Stimulated activated CD4-positive, alpha-beta T cell treated with anti-CD3 and anti-CD28 coated beads, TNF-alpha, amount 100 ng/mL, for 1 hour (primary cell): ENCODE measurements at regions not wholly inside any gene's neighbourhood (a gene's known extent, or its start where the extent isn't known, plus 50 kb on each side); places are given as distances from the start of the nearest gene placed in this dataset.
"Not testable (repeated sequence)": the region's sequence is repeated elsewhere in the genome, so short reads cannot be mapped to it uniquely, and the experiment has no call there.

Experiments
- DNase-seq, 3 donors: peaks; one replicate each; pipeline ENCODE4 v3.0.0-alpha.2; 2020; ENCODE audit warnings: low read depth in 3 of 3, low spot score in 1 of 3

DNA sequence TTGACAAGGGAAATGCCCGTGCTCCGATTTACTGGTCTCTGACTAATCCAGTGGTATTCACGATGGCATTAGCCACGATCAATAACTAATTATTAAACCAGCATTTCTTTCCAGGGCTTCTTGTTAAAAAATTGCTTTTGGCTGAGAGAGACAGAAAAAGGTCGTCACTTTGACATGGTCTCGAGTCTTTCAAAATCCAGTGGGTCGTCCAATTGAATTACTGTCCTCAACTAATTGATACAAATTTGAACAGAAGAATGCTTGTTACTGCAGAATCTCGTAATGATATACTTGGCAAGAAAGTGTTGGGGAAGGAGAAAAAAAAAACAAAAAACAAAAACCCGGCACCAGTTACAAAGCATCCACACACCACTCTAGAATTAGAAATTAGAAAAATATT lies 318.4 kb downstream of the NR2F2 start:
- DNase-seq = no peak

DNA sequence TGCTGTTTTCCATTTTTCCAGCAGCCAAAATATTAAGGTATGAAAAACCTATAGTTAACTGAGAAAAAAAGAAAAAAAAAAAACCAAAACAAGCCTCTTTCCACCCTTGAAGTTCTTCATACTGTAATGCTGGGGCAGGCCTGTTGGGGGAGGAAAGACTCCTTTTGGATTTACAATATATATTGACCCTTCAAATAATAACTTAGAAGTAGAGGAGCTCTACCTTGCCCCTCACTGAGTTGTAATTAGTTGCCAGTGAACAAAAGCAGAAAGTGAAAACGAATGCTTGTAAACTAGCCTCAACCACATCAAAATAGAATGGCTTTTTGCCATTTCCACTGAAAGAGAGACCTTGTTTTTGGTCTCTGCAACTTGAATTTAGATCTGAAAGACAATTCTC lies 326.6 kb downstream of the NR2F2 start:
- DNase-seq = no peak

DNA sequence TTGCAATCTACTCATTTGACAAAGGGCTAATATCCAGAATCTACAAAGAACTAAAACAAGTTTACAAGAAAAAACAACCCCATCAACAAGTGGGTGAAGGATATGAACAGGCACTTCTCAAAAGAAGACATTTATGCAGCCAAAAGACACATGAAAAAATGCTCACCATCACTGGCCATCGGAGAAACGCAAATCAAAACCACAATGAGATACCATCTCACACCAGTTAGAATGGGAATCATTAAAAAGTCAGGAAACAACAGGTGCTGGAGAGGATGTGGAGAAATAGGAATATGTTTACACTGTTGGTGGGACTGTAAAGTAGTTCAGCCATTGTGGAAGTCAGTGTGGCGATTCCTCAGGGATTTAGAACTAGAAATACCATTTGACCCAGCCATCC lies 336.5 kb downstream of the NR2F2 start:
- not testable (repeated sequence) for DNase-seq

DNA sequence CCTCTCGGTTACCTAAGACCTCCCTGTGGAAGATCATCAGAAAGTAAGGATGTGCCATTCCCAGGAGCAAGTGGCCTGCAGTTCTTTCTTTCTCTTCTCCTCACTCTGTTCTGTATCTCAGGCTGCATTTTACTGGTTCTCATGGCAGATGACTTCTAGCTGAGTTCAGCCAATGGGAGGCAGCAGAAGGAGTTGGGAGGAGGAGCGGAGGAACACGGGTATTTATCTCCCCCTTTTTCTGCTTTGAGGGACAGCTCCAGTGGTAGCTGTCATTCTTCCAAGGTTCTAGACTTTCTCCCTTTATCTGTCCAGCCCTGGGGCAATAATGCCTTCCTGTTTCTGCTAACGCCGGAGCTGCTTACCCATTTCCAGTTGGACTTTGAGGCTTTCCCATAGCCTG lies 339.9 kb downstream of the NR2F2 start:
- no peak for DNase-seq

DNA sequence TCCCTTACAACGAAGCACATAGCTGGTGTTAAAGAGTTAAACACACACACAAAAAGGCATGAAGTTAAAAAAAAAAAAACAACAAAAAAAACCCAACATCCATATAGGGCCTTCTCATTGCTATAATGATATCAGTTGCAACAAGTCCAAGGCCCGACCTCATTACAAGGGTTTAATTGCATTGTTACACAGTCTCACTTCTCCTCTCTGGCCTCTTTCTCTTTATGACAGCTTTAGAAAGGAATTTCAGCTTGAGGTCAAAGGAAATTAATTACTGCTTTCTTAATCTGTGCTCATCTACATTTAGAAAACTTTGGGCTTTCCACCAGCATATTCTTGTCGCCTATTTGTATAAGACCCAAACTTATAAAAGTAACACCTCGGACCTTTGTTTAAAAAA lies 342.1 kb downstream of the NR2F2 start:
- no peak for DNase-seq

DNA sequence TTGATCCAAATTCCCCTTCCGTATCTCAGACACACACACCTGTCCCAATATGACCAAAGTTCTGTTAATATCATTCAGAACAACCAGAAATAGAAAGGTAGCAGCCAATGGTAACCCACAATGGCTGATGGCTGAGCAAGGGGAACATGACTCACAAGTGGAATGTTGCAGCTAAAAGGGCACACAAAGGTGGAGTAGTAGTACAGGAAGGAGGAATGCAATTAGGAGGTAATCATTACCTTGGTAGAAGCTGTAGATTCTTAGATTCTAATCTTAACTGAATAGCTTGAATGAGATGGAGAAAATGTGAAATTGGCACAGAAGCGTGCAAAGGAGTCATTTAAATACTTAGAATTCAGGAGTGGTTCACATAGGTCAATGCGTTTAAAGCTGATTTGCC lies 347.9 kb downstream of the NR2F2 start:
- no peak for DNase-seq

DNA sequence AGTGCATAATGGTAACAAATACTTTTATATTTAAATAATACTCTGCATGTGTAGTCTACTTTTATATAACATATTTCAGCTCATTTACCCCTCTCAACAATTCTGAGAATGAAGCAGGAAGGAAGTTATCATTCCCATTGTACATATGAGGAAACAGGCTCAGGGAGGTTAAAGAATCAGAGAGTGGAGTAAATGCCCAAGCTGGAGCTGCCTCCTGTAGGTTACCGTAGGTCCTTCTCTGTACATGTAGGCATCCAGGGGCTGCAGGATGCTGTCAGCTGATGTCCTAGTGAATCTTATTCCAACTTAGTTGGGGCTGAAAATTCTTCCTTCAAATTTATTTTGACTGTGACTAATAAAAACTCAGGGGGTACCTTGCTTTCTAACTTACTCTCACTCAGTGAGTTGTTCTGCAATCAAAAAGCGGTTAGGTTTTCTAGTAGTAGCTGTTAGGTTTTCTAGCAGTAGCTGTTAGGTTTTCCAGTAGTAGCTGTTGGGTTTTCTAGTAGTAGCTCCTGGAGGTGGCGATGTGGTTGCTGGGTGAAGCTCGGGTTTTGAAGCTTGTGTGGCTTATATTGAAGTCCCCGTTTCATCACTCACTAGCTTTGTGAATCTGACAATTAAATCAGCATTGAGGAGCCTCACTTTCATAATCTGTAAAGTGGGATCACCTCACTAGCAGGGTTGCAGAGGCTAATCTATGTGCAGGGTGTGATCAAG lies 357.0 kb downstream of the NR2F2 start:
- DNase-seq = no peak

DNA sequence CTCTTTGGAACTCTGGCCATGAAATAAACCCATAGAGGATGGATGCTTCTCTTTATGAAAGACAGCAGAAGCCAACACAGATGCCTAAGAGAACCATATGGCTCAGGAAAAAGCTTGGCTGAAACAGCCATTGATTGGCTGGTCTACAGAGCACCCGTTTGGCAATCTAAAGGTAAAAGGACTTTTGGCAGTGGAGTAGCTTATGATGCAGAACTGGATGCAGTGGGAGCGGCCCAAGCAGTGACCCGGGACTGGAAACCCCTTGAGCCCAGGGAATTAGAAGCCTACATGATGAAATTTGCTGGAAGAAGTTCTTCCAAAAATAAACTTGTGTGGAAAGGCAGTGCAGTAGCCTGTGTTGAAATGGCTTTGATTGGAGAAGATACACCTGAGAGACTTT lies 360.2 kb downstream of the NR2F2 start:
- no peak for DNase-seq

DNA sequence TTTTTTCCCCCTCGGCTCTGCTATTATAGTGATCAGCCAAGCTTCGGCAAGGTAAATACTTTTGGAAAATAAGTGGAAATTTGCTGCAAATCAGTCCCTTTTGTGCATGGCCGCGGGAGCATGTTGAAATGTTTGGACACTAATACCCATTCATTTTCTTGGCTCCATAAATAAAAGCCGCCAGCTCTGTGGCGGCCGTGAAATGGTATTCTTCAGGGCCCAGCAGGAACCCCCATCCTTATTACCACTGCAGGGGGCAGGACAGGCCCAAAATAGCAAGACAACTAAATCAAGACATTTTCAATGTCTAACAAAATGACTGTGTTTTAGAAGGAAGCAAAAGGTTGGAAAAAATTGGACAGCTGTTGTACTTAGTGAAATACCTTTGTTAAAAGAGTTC lies 362.3 kb downstream of the NR2F2 start:
- no peak for DNase-seq

DNA sequence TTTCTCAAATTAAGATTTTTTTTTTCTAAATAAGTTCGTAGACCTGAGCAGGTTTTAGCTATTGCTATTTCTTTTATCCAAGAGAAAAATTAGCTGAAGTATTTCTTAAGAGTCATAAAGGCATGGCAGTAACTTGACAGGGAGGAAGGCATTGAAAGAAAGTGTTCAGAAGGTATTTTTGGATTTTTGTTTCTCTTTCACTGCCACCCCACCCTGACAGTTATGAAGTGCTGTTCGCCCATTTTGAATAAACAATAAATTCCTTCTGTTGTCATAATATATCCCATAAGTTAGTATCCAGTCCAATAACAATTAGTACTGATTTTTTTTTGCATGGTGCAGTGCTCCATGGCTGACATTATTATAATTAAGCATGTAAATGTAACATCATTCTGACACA lies 363.0 kb downstream of the NR2F2 start:
- no peak for DNase-seq

DNA sequence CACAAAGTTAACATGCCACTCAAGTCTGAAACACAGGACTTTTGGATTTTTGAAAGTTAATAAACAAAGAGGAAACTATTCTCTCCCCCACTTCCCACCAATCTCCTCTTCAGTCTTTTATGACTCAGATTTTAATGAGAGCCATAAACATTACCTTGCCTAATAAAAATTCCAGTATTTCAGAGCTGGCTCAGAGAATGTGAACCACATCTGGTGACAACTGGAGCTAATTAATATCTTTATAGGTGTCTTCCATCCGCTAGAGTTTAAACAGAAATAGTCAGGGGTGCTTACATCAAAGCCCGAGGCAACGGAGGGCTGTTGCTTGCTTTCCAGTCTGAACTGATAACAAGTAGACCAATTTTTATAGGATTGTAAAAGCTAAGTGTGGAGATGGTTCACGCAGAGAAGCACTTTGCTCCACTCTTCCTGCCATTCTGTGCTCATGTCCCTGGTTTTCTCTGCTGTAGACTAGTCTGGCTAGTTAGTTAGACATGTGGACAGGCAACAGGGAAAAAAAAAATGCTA lies 363.6 kb downstream of the NR2F2 start:
- no peak for DNase-seq

DNA sequence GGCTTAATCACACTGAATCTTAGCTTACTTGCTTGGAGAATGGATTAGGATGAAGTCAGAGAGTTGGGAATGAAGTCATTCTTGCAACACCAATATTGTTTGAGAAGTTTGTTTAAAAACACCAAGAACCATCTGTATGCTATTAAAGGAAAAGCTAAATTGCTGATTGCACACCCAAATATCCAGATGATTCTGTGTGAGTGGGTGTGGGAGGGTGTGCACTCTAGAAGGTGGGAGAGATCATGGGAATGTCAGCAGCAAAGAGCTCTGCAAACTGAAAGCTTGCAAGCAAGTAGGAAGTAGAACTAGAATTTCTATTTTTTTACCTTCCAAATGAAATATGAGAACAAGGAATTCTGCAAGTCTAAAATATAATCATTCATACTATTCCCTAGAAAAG lies 364.9 kb downstream of the NR2F2 start:
- no peak for DNase-seq

DNA sequence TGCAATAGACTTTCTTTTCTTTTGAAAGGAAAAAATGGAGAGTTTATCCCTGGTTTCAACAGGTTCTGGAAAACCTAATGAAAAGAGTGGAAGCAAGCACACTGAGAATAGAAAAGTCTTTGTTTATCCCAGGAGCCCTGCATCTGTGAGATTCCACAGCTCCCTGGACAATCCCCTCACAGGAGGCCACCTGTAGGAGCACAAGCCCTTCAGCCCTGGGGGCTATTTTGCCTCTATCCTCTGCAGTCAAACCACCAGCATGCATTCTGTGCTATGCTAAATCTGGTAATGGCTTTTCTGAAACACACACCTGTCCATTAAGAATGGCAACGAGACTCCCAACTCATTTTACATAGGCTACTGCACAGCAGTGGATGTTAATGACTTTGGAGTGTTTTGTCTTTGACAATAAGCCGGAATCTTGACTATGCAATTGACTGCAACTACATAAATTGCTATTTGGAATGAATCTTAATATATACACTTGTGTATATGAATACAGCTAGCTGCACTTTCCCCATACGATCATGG lies 369.4 kb downstream of the NR2F2 start:
- DNase-seq = no peak

DNA sequence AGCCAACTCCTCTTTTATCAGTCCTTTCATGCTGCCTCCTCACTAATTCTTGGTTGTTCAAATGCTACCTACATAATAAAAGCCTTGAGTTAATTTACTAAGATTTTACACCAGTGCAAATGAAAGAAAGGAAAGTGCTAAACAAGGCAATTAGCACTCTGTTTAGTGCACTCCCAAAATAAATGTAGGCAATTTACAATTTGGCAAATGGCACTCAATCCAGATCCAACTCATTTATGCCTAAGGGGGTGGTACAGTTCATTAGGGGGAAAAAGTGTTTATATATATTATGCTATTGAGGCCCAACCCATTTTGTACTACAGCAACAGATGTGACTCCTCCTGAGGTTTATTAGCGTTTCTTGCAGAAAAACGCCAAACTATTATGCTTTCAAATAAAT lies 370.1 kb downstream of the NR2F2 start:
- no peak for DNase-seq

DNA sequence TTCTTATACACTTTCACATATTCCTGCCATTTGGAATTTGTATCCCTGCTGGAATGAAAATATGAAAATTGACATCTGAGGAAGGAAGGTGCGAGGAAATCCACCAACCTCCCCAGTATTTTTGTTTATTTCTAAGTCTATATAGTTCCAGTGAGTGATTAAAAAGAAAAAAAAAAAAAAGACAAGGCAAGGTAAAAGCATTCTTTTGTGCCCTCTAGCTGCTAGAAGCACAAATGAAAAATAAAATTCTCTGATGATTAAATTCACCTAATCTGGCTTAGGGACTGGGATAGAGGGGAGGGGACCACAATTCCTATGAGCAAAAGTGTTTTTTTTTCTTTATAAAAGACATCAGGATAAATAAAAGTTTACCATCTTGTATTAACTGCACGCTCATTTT lies 370.9 kb downstream of the NR2F2 start:
- no peak for DNase-seq

DNA sequence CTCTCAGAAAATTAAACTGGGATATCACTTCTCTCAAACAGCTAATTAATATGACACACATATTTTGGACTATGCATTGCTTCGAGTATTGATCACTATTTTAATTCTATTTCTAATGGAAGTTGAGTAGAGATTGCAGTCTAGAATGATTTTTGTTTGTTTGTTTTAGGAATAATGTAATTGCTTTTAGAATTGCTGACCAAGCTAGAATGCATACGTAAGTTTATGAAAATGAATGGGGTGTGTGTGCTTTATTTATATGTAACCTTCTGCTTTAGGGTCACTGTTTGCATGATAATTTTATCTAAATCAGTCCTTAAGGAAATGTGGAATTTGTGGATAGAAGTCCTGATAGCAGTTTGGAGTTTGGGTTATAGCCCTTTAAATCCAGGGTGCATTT lies 371.4 kb downstream of the NR2F2 start:
- no peak for DNase-seq

DNA sequence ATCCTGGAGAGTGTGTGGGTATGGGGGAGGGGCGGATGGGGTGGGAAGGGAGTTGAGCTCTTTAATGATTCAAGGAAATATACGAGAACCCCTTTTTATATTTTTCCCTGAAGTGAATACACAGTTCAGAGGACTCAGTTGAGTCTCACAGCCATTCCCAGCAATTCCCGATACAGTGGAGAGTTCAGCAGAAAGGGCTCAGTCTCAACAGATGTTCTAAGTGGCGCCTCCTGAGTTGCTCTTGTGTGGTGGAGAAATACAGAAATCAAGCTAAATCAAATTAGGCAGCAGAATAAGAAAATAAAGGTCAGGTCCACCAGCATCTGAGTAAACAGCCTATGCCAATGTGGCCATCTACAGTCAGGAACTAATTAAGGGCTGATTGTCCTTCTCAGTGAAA lies 372.1 kb downstream of the NR2F2 start:
- no peak for DNase-seq

DNA sequence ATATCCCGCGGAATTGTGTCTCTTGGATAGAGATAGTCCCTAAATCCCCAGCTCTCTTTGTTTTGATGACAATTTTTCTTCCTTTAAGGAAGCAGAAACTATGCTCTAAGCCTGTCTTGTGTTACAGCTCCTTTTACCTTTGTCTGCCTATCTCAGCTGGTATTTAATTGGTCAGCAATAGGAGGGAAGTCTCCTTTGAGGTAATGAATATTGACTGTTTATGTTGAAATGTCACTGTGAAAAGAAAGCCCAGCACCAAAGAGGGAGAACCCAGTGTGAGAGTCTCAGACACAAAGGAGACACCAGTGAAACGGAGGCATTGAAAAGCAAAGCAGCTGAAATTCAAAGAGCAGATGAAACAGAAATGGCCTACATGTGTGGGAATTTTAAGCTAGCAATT lies 372.6 kb downstream of the NR2F2 start:
- DNase-seq = no peak

DNA sequence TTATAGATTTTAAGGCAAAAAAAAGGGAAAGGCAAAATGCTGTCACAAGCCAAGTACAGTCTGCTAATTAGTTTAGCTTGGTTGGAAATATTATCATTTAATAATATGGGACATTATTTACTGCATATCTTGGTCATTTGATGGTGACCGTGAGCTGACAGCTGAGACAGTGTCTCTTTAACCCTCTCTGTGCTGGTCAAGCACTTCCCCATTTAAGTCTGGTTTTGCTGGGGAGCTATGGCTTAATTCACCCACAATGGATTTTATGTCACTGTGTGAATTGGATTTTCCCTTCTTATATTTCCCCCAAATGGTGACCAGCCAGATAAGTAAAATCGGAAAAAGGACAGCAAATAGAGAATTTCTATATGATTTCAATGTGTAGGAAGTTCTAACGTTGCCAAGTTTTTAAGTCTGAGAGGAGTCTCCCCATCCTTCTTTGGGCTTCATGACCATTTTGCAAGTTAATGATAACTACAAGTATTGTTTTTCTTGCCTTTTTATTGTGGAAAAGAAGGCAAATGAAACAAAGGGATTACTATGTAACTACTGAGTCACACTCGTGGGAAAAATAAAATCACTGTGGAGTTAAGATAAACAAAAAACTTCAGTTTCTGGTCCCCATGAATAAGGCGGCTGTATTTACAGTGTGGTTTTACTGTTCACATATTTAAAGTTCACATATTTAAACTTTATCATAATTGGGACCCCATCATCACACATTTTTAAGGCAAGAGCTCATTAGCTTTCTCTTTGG lies 373.5 kb downstream of the NR2F2 start:
- DNase-seq = no peak

DNA sequence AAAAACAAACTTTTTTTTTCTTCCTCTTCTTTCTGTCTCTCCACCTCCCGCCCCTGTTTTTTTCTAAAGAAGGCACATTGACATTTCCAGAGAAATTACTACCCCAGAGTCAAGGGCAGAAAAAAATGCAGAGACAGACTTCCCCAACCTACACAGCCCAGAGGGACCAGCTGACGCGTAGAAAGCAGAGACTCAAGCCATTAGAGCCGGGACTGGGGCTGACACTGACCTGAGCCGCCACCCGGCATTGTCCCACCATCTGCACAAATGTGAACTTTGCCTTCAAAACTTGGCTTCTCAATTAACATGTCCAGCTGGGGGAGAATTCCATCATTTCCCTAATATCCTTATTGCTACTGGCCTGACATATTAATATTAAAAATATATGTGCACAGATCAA lies 385.6 kb downstream of the NR2F2 start:
- no peak for DNase-seq

DNA sequence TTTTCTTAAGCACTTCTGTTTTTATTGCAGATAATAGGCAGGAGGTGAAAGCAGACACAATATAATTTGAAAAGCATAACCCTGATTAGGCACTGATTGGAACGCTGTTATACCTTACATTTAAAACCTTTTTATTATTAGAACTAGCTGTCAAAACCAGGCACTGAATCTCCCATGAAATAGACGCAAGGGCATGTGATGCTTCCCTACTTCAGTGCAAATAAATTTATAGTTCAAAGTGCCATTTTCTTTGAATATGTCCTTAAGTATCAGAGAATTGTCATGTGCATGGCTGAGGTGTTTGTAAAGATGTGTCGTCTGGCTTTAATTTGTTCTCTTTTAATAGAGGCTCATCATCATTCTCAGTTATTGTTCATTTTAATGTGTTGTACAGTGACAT lies 386.0 kb downstream of the NR2F2 start:
- DNase-seq = no peak

DNA sequence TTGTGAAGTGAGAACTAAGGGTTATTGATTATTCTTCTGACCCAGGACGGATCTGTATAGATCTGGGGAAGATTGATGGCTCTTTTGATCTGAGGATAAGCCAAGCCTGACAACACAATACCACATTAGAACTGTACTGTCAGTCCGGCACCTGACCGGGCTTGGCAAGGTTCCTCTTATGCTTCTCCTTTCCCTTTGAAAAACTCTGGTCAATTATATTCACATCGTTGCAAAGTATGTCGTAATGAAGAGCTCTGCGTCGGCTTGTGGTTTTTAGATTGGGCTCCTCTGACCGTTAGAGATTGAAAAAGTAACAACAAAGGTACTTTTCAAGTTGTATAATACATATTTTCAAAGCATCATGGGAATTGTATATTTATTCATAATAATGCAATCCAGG lies 389.8 kb downstream of the NR2F2 start:
- DNase-seq = no peak

DNA sequence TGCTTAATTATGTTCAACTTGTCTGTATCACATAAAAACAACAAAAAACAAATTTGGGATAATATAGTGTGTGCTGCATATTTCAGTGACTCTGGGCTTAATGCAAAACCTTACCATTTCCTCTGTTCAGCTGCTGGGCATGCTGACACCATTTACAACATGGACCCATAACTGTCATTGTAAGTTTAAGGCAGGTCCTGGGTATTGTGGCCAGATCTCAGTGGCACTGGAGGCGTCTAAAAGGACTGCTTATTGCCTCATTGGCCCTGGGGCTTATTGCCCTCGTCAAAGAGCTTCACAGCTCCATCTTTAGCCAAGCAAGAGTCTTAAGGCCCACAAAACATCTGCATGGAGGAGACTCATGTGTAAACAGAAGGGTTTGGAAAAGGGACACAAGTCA lies 390.2 kb downstream of the NR2F2 start:
- DNase-seq = no peak
